ENCODE measurements at regions not wholly inside any gene's neighbourhood (a gene's known extent, or its start where the extent isn't known, plus 50 kb on each side); places are given as distances from the start of the nearest gene placed in this dataset.

- no peaks in the 10 kb centered on the region for H3K9me3 ChIP-seq (ENCODE audit: control insufficient read depth, insufficient read depth, low read depth, low read length)
- no peak overlapping the region for H3K27ac ChIP-seq (ENCODE audit: low read depth, low read length)
Observed at GRCh38 chr11:25908726-25909125, 423.2 kb upstream of the ANO3 start.

GRCh38 chr11:25910086-25910485 lies 421.8 kb upstream of the ANO3 start:
- H3K27ac ChIP-seq (ENCODE audit: low read depth, low read length) = no peak overlapping the region
- no peak overlapping the region for H3K9ac ChIP-seq (ENCODE audit: low read length)
- H3K9me3 ChIP-seq (ENCODE audit: control insufficient read depth, insufficient read depth, low read depth, low read length) = peaks cover 4% of the 10 kb centered on the region; the same call in 1 of the 2 replicates
- H3K36me3 ChIP-seq (ENCODE audit: control insufficient read depth, insufficient read depth, low read length) = no peaks in the 10 kb centered on the region
- no peaks in the 10 kb centered on the region for H3K4me1 ChIP-seq (ENCODE audit: control insufficient read depth, insufficient read depth, low read length)
- H3K27me3 ChIP-seq (ENCODE audit: control insufficient read depth, insufficient read depth, low read length) = no peaks in the 10 kb centered on the region
- no peak overlapping the region for H3K4me3 ChIP-seq (ENCODE audit: low read depth, low read length)

More at GRCh38 chr11:25908726-25909125, 423.2 kb upstream of the ANO3 start:
- Histone ChIP-seq H3K36me3 (ENCODE audit: control insufficient read depth, insufficient read depth, low read length) (no peaks in the 10 kb centered on the region), H3K9ac (ENCODE audit: low read length) (no peak overlapping the region), H3K27me3 (ENCODE audit: control insufficient read depth, insufficient read depth, low read length) (no peaks in the 10 kb centered on the region), H3K4me3 (ENCODE audit: low read depth, low read length) (no peak overlapping the region), H3K4me1 (ENCODE audit: control insufficient read depth, insufficient read depth, low read length) (no peaks in the 10 kb centered on the region)

DNA sequence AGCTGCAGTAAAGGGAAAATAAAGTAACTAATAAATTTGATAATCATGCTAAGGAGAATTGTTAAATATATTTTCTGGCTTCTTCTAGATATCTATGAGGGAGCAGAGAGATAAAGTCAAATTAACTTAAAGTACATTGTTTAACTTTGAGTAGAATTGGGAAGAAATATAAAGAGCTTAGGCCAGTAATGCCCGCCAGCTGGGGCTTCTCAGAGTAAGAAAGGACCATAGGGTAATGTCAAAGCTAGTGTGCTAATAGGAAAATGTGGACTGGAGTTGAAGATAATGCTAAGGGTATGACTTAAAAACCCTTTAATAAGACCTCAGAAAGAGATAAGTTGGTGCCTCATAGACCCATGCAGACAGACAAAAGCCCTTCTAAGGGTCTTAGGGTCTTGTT lies 411.6 kb upstream of the ANO3 start:
- no peaks in the 10 kb centered on the region for H3K27me3 ChIP-seq (ENCODE audit: control insufficient read depth, insufficient read depth, low read length)
- no peak overlapping the region for H3K4me3 ChIP-seq (ENCODE audit: low read depth, low read length)
- H3K36me3 ChIP-seq (ENCODE audit: control insufficient read depth, insufficient read depth, low read length) = no peaks in the 10 kb centered on the region
- H3K27ac ChIP-seq (ENCODE audit: low read depth, low read length) = no peak overlapping the region
- H3K9me3 ChIP-seq (ENCODE audit: control insufficient read depth, insufficient read depth, low read depth, low read length) = peaks cover 10% of the 10 kb centered on the region; the same call in 1 of the 2 replicates
- H3K4me1 ChIP-seq (ENCODE audit: control insufficient read depth, insufficient read depth, low read length) = no peaks in the 10 kb centered on the region
- no peak overlapping the region for H3K9ac ChIP-seq (ENCODE audit: low read length)

- Histone ChIP-seq H3K9me3 (ENCODE audit: control insufficient read depth, insufficient read depth, low read depth, low read length) (peaks cover 10% of the 10 kb centered on the region; the same call in 1 of the 2 replicates), H3K4me3 (ENCODE audit: low read depth, low read length) (no peak overlapping the region), H3K9ac (ENCODE audit: low read length) (no peak overlapping the region), H3K27me3 (ENCODE audit: control insufficient read depth, insufficient read depth, low read length) (no peaks in the 10 kb centered on the region), H3K4me1 (ENCODE audit: control insufficient read depth, insufficient read depth, low read length) (0 out of 2 replicates have a peak, but pooled peaks cover 2% of the 10 kb centered on the region), H3K36me3 (ENCODE audit: control insufficient read depth, insufficient read depth, low read length) (no peaks in the 10 kb centered on the region), H3K27ac (ENCODE audit: low read depth, low read length) (no peak overlapping the region)
Observed at GRCh38 chr11:25924586-25924985, 407.3 kb upstream of the ANO3 start.

GRCh38 chr11:25925359-25925758 lies 406.6 kb upstream of the ANO3 start:
- H3K36me3 ChIP-seq (ENCODE audit: control insufficient read depth, insufficient read depth, low read length) = no peaks in the 10 kb centered on the region
- H3K27ac ChIP-seq (ENCODE audit: low read depth, low read length) = no peak overlapping the region
- no peak overlapping the region for H3K4me3 ChIP-seq (ENCODE audit: low read depth, low read length)
- no peaks in the 10 kb centered on the region for H3K27me3 ChIP-seq (ENCODE audit: control insufficient read depth, insufficient read depth, low read length)
- 0 out of 2 replicates have a peak, but pooled peaks cover 2% of the 10 kb centered on the region for H3K4me1 ChIP-seq (ENCODE audit: control insufficient read depth, insufficient read depth, low read length)
- H3K9ac ChIP-seq (ENCODE audit: low read length) = no peak overlapping the region
- peaks cover 10% of the 10 kb centered on the region; the same call in 1 of the 2 replicates for H3K9me3 ChIP-seq (ENCODE audit: control insufficient read depth, insufficient read depth, low read depth, low read length)

DNA sequence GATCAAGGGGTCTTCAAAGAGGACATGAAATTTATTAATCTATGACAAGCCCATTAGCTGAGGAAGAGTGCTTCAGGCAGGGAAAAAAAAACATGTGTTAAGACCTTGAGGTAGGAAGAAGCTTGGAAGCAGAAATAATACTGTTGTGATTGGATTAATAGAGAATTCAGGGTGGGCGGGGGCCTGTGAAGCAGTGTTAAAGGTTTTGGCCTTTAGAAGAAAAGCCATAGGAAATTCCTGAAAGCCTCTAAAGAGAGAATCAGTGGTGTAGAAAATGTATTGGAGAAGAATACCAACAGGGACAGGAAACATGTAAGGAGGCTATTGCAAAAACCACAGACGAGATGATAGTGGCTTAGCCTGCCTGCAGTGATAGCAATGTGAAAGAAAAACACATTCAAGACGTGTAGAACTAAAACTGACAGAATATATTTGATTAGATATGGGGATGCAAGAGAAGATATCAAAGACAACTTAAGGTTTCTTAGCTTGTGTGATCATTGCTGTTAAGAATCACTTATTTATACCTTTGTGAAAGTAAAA lies 404.4 kb upstream of the ANO3 start:
- no peaks in the 10 kb centered on the region for H3K27me3 ChIP-seq (ENCODE audit: control insufficient read depth, insufficient read depth, low read length)
- no peak overlapping the region for H3K4me3 ChIP-seq (ENCODE audit: low read depth, low read length)
- H3K4me1 ChIP-seq (ENCODE audit: control insufficient read depth, insufficient read depth, low read length) = 0 out of 2 replicates have a peak, but pooled peaks cover 2% of the 10 kb centered on the region
- no peak overlapping the region for H3K9ac ChIP-seq (ENCODE audit: low read length)
- H3K9me3 ChIP-seq (ENCODE audit: control insufficient read depth, insufficient read depth, low read depth, low read length) = peaks cover 12% of the 10 kb centered on the region
- H3K36me3 ChIP-seq (ENCODE audit: control insufficient read depth, insufficient read depth, low read length) = no peaks in the 10 kb centered on the region
- H3K27ac ChIP-seq (ENCODE audit: low read depth, low read length) = no peak overlapping the region

GRCh38 chr11:25928076-25928475 lies 403.9 kb upstream of the ANO3 start:
- peaks cover 15% of the 10 kb centered on the region for H3K9me3 ChIP-seq (ENCODE audit: control insufficient read depth, insufficient read depth, low read depth, low read length)
- no peak overlapping the region for H3K4me3 ChIP-seq (ENCODE audit: low read depth, low read length)
- 0 out of 2 replicates have a peak, but pooled peaks cover 2% of the 10 kb centered on the region for H3K4me1 ChIP-seq (ENCODE audit: control insufficient read depth, insufficient read depth, low read length)
- H3K9ac ChIP-seq (ENCODE audit: low read length) = no peak overlapping the region
- H3K27ac ChIP-seq (ENCODE audit: low read depth, low read length) = no peak overlapping the region
- H3K36me3 ChIP-seq (ENCODE audit: control insufficient read depth, insufficient read depth, low read length) = no peaks in the 10 kb centered on the region
- no peaks in the 10 kb centered on the region for H3K27me3 ChIP-seq (ENCODE audit: control insufficient read depth, insufficient read depth, low read length)

DNA sequence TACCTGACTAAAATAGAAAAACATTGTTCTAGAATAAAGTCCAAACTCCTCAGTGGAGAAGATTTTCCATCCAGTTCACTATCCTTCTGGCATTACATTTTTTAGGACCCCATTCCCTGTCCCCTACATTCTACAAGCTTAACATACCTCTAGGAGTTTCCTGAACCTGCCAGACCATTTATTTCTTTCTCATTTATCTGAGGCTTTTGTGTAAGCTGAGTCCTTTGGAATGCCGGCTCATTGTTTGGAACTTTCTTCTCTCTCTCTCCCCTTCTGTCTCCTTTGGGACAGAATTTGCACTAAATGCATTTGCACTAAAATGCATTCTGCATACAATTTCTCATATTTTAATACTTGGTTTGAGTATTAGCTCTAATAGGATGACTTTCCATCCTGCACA lies 393.0 kb upstream of the ANO3 start:
- Histone ChIP-seq H3K36me3 (ENCODE audit: control insufficient read depth, insufficient read depth, low read length) (no peaks in the 10 kb centered on the region), H3K9me3 (ENCODE audit: control insufficient read depth, insufficient read depth, low read depth, low read length) (peaks cover 6% of the 10 kb centered on the region; the same call in 1 of the 2 replicates), H3K27me3 (ENCODE audit: control insufficient read depth, insufficient read depth, low read length) (no peaks in the 10 kb centered on the region), H3K4me1 (ENCODE audit: control insufficient read depth, insufficient read depth, low read length) (peaks cover 4% of the 10 kb centered on the region; the same call in 1 of the 2 replicates), H3K9ac (ENCODE audit: low read length) (no peak overlapping the region), H3K27ac (ENCODE audit: low read depth, low read length) (no peak overlapping the region), H3K4me3 (ENCODE audit: low read depth, low read length) (no peak overlapping the region)

DNA sequence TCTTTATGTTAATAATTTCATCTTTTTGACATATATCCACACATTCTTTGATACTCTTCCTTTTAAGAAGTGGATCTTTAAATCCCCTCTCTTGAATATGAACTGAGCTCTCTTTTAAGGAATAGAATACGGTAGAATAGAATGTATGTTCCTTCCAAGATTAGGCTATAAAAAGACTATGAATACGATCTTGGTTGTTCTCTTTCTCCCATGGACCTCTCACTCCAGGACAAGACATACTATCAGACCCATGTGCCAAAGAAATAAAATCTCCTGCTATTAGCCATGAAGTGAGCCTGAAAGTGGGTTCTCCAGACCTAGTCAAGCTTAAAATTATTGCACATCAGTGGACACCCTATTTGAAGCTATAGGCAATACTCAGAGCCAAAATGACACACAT lies 392.2 kb upstream of the ANO3 start:
- Histone ChIP-seq H3K27me3 (ENCODE audit: control insufficient read depth, insufficient read depth, low read length) (no peaks in the 10 kb centered on the region), H3K9me3 (ENCODE audit: control insufficient read depth, insufficient read depth, low read depth, low read length) (peaks cover 6% of the 10 kb centered on the region; the same call in 1 of the 2 replicates), H3K9ac (ENCODE audit: low read length) (no peak overlapping the region), H3K4me3 (ENCODE audit: low read depth, low read length) (no peak overlapping the region), H3K36me3 (ENCODE audit: control insufficient read depth, insufficient read depth, low read length) (no peaks in the 10 kb centered on the region), H3K27ac (ENCODE audit: low read depth, low read length) (no peak overlapping the region), H3K4me1 (ENCODE audit: control insufficient read depth, insufficient read depth, low read length) (peaks cover 5% of the 10 kb centered on the region; the same call in 1 of the 2 replicates)

DNA sequence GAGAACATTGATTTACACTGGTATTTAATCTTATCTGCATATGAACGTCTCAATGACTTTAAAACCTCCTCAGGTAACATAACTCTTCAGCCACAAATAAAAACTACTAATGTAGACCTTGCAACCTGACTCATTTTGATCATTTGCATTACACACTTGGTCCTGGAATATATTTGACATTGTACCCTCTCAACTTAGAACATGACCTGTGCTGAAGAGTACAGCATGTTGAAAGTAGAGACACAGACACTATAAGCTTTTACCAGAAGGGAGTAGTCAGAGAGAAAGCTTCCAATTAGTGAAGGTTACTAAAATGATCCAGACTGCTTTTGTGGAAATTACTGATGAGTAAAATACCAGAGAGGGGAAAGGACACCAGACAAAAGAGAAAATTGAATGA lies 390.6 kb upstream of the ANO3 start:
- Histone ChIP-seq H3K4me3 (ENCODE audit: low read depth, low read length) (no peak overlapping the region), H3K27me3 (ENCODE audit: control insufficient read depth, insufficient read depth, low read length) (no peaks in the 10 kb centered on the region), H3K9ac (ENCODE audit: low read length) (no peak overlapping the region), H3K27ac (ENCODE audit: low read depth, low read length) (no peak overlapping the region), H3K9me3 (ENCODE audit: control insufficient read depth, insufficient read depth, low read depth, low read length) (no peaks in the 10 kb centered on the region), H3K4me1 (ENCODE audit: control insufficient read depth, insufficient read depth, low read length) (peaks cover 11% of the 10 kb centered on the region), H3K36me3 (ENCODE audit: control insufficient read depth, insufficient read depth, low read length) (no peaks in the 10 kb centered on the region)

DNA sequence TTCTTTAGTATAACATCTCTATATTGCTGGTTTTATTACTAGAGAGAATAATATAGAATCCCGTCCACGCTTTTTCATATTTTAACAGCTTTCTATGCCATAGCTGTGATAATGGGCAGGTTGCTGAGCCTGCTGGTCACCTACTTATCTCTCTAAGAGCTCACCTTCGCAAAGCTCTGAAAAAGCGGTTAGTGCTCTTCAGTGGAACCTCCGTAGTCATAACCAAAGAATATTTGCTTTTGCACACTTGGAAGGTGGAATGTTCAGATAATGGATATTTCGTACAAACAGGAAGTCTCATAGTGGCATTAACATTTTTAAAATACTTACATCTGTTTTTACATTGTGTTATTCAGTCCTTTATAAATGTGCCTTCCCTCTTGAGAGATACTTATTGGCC lies 388.9 kb upstream of the ANO3 start:
- H3K36me3 ChIP-seq (ENCODE audit: control insufficient read depth, insufficient read depth, low read length) = no peaks in the 10 kb centered on the region
- H3K4me1 ChIP-seq (ENCODE audit: control insufficient read depth, insufficient read depth, low read length) = peaks cover 11% of the 10 kb centered on the region
- H3K27me3 ChIP-seq (ENCODE audit: control insufficient read depth, insufficient read depth, low read length) = no peaks in the 10 kb centered on the region
- H3K27ac ChIP-seq (ENCODE audit: low read depth, low read length) = no peak overlapping the region
- H3K9me3 ChIP-seq (ENCODE audit: control insufficient read depth, insufficient read depth, low read depth, low read length) = no peaks in the 10 kb centered on the region
- H3K4me3 ChIP-seq (ENCODE audit: low read depth, low read length) = no peak overlapping the region
- H3K9ac ChIP-seq (ENCODE audit: low read length) = no peak overlapping the region
